ENCODE measurements at regions not wholly inside any gene's neighbourhood (a gene's known extent, or its start where the extent isn't known, plus 50 kb on each side); places are given as distances from the start of the nearest gene placed in this dataset.
A peak's percentile ranks its signal among the peaks of the same experiment; 100 is the strongest.

GRCh38 chr5:87122151-87122977, 145.3 kb upstream of the RASA1 start:
- Histone ChIP-seq H4K20me1 (ENCODE audit: control insufficient read depth, insufficient read depth, low read length, poor library complexity, severe bottlenecking) (no peaks in the 10 kb centered on the region), H3K9ac (ENCODE audit: low read length) (peak overlapping the region; percentile 35), H2AFZ (ENCODE audit: insufficient read depth, low read depth, low read length, poor library complexity, severe bottlenecking) (peak overlapping the region; percentile 49), H3K79me2 (ENCODE audit: control insufficient read depth, insufficient read depth, low read length) (no peaks in the 10 kb centered on the region), H3K9me3 (ENCODE audit: control extremely low read depth in 1 of 3, control insufficient read depth in 2 of 3, insufficient read depth in 1 of 3, low read length in 2 of 3) (no peaks in the 10 kb centered on the region), H3K27me3 (replicated peaks in 1 of 4; ENCODE audit: control extremely low read depth in 1 of 4, control insufficient read depth in 3 of 4, insufficient read depth in 4 of 4, low read length in 3 of 4) (no peaks in the 10 kb centered on the region), H3K4me3 (ENCODE audit: control extremely low read depth in 1 of 5, extremely low read depth in 1 of 5, insufficient read depth in 1 of 5, low read depth in 2 of 5, low read length in 4 of 5) (peak overlapping the region in 1 of 5 experiments; percentile 43), H3K27ac (ENCODE audit: low read length in 2 of 2) (peak overlapping the region in 1 of 2 donors; percentile 75), H3K4me2 (replicated peaks; ENCODE audit: low read depth, low read length, poor library complexity, severe bottlenecking) (peak overlapping the region; percentile 48), H3K4me1 (ENCODE audit: control insufficient read depth in 2 of 2, insufficient read depth in 2 of 2, low read length in 2 of 2) (peaks cover 33 to 42% of the 10 kb centered on the region in 2 donors), H3K36me3 (replicated peaks in 1 of 2; ENCODE audit: control extremely low read depth in 1 of 2, control insufficient read depth in 1 of 2, extremely low read depth in 1 of 2, insufficient read depth in 2 of 2, low read length in 1 of 2) (no peaks in the 10 kb centered on the region)
- ATAC-seq (ENCODE audit: low read depth): no peak
- H3K9me3 Mint-ChIP-seq (ENCODE audit: insufficient read depth): no peaks in the 10 kb centered on the region
- TF ChIP-seq EZH2 (IDR thresholded peaks at IDR 0.05; ENCODE audit: borderline replicate concordance, insufficient read depth, low read depth, low read length, poor library complexity, severe bottlenecking) (no peak), CTCF (IDR thresholded peaks at IDR 0.05) (no peak)
- peaks cover 43% of the 10 kb centered on the region for H3K4me1 Mint-ChIP-seq
- H3K27ac Mint-ChIP-seq: peak overlapping the region; percentile 39
- H3K27me3 Mint-ChIP-seq: no peaks in the 10 kb centered on the region
- ChIA-PET POLR2A (no interaction called here), CTCF (interaction anchor here (0.8 to 2.6 kb wide), 4 partner anchors 10 to 48 kb away, joined by 3 to 7 read pairs (median 4); no protein-coding TSS in a partner anchor)
- WGBS (ENCODE audit: insufficient coverage): 93% methylated on average over 3 of the region's 4 CpGs
- H3K4me3 Mint-ChIP-seq: peak overlapping the region; percentile 56
- intact Hi-C loops (cut with micrococcal nuclease): loop anchor here (2.0 to 5.0 kb wide), 2 partner anchors 16 to 40 kb away; no protein-coding TSS in a partner anchor
- no peak for DNase-seq

- Histone ChIP-seq H4K20me1 (ENCODE audit: control insufficient read depth, insufficient read depth, low read length, poor library complexity, severe bottlenecking) (no peaks in the 10 kb centered on the region), H3K27me3 (replicated peaks in 1 of 4; ENCODE audit: control extremely low read depth in 1 of 4, control insufficient read depth in 3 of 4, insufficient read depth in 4 of 4, low read length in 3 of 4) (no peaks in the 10 kb centered on the region), H3K79me2 (ENCODE audit: control insufficient read depth, insufficient read depth, low read length) (no peaks in the 10 kb centered on the region), H3K9ac (ENCODE audit: low read length) (no peak overlapping the region), H3K9me3 (ENCODE audit: control extremely low read depth in 1 of 3, control insufficient read depth in 2 of 3, insufficient read depth in 1 of 3, low read length in 2 of 3) (no peaks in the 10 kb centered on the region), H3K36me3 (replicated peaks in 1 of 2; ENCODE audit: control extremely low read depth in 1 of 2, control insufficient read depth in 1 of 2, extremely low read depth in 1 of 2, insufficient read depth in 2 of 2, low read length in 1 of 2) (no peaks in the 10 kb centered on the region), H3K4me3 (ENCODE audit: control extremely low read depth in 1 of 5, extremely low read depth in 1 of 5, insufficient read depth in 1 of 5, low read depth in 2 of 5, low read length in 4 of 5) (no peak overlapping the region), H3K4me1 (ENCODE audit: control insufficient read depth in 2 of 2, insufficient read depth in 2 of 2, low read length in 2 of 2) (peaks cover 14 to 22% of the 10 kb centered on the region in 2 donors), H3K4me2 (replicated peaks; ENCODE audit: low read depth, low read length, poor library complexity, severe bottlenecking) (no peak overlapping the region), H2AFZ (ENCODE audit: insufficient read depth, low read depth, low read length, poor library complexity, severe bottlenecking) (no peak overlapping the region), H3K27ac (ENCODE audit: low read length in 2 of 2) (no peak overlapping the region)
- ATAC-seq (ENCODE audit: low read depth) (no peak), DNase-seq (no peak)
- Mint-ChIP-seq H3K27ac (no peak overlapping the region), H3K4me3 (no peak overlapping the region), H3K9me3 (ENCODE audit: insufficient read depth) (no peaks in the 10 kb centered on the region), H3K4me1 (peaks cover 26% of the 10 kb centered on the region), H3K27me3 (no peaks in the 10 kb centered on the region)
- intact Hi-C loops (cut with micrococcal nuclease): no loop called here
- ChIA-PET CTCF (no interaction called here), POLR2A (no interaction called here)
- TF ChIP-seq EZH2 (IDR thresholded peaks at IDR 0.05; ENCODE audit: borderline replicate concordance, insufficient read depth, low read depth, low read length, poor library complexity, severe bottlenecking) (no peak), CTCF (IDR thresholded peaks at IDR 0.05) (no peak)
These were observed 141.9 kb upstream of the RASA1 start for GRCh38 chr5:87125766-87126165.

All from B cell (primary cell).